PC-9 (cell line): ENCODE measurements at regions not wholly inside any gene's neighbourhood (a gene's known extent, or its start where the extent isn't known, plus 50 kb on each side); places are given as distances from the start of the nearest gene placed in this dataset.
A peak's percentile ranks its signal among the peaks of the same experiment; 100 is the strongest.
"Not testable (repeated sequence)": the region's sequence is repeated elsewhere in the genome, so short reads cannot be mapped to it uniquely, and the experiment has no call there.

Experiments used
- BruUV-seq: library from RNA; stranded (reverse); fragments of 400-500 nt; replicated peaks from 2 replicates; lab custom pipeline; 2021; lab: Mats Ljungman, UMichigan
- CTCF ChIA-PET: fragments of 300-600 bp; sonication (Branson Sonifier 250); formaldehyde crosslinking; loops from one replicate; lab custom pipeline; 2022; ENCODE audit warnings: antibody characterized with exemption; lab: Charles Lee
- POLR2A ChIA-PET: fragments of 300-600 bp; sonication (Branson Sonifier 250); formaldehyde crosslinking; loops from one replicate; lab custom pipeline; 2022; ENCODE audit warnings: antibody characterized with exemption; ENCODE audit not compliant: unreplicated experiment; lab: Charles Lee
- DNase-seq, 2 experiments: peaks; one replicate each; pipeline versions ENCODE4 v3.0.0 to v3.0.0-alpha.2; 2015 to 2022; ENCODE audit warnings: mixed read lengths in 1 of 2
- H2AFZ ChIP-seq: fragments of 200-600 bp; sonication (generic); 2 replicates; pipeline ENCODE4 v1.8.1; 2017; ENCODE audit warnings: antibody characterized with exemption
- H3F3A ChIP-seq: fragments of 200-600 bp; sonication (generic); 2 replicates; pipeline ENCODE4 v1.8.1; 2017; ENCODE audit warnings: antibody characterized with exemption, mild to moderate bottlenecking, low read depth; ENCODE audit not compliant: insufficient read depth
- H3K27ac ChIP-seq: fragments of 200-600 bp; sonication (generic); 2 replicates; pipeline ENCODE4 v1.6.1; 2016; ENCODE audit warnings: mixed run types
- H3K27me3 ChIP-seq: fragments of 200-600 bp; sonication (generic); 2 replicates; pipeline ENCODE4 v1.6.1; 2016; ENCODE audit warnings: low read depth, mixed run types; ENCODE audit not compliant: insufficient read depth
- H3K36me3 ChIP-seq: fragments of 200-600 bp; sonication (generic); 2 replicates; pipeline ENCODE4 v1.6.1; 2016; ENCODE audit warnings: low read depth, mixed run types
- H3K4me1 ChIP-seq: fragments of 200-600 bp; sonication (generic); replicated peaks from 2 replicates; pipeline ENCODE4 v1.6.1; 2016; ENCODE audit warnings: mixed run types; ENCODE audit not compliant: insufficient read depth
- H3K4me2 ChIP-seq: fragments of 200-600 bp; sonication (generic); 2 replicates; pipeline ENCODE4 v1.6.1; 2017; ENCODE audit warnings: mixed run types
- H3K4me3 ChIP-seq: fragments of 200-600 bp; sonication (generic); 2 replicates; pipeline ENCODE4 v1.6.1; 2016; ENCODE audit warnings: mixed run types
- H3K79me2 ChIP-seq: fragments of 200-600 bp; sonication (generic); 2 replicates; pipeline ENCODE4 v1.6.1; 2017; ENCODE audit warnings: low read depth, mixed run types
- H3K9me2 ChIP-seq: fragments of 200-600 bp; sonication (generic); 2 replicates; pipeline ENCODE4 v1.8.1; 2017; ENCODE audit warnings: mild to moderate bottlenecking; ENCODE audit not compliant: insufficient read depth
- H3K9me3 ChIP-seq: fragments of 200-600 bp; sonication (generic); 2 replicates; pipeline ENCODE4 v1.8.1; 2016; ENCODE audit warnings: low read depth; ENCODE audit not compliant: insufficient read depth
- H4K20me1 ChIP-seq: fragments of 200-600 bp; sonication (generic); 2 replicates; pipeline ENCODE4 v1.8.1; 2017; ENCODE audit not compliant: insufficient read depth
- EZH2 ChIP-seq: fragments of 200-600 bp; sonication (generic); IDR thresholded peaks from 2 replicates; pipeline ENCODE4 v1.8.0; 2017; ENCODE audit warnings: antibody characterized with exemption, low read depth
- intact Hi-C: fragments of 100-400 bp; cut with micrococcal nuclease; formaldehyde crosslinking; loops from one replicate; pipeline ENCODE4 v1.10.0; 2022; ENCODE audit not compliant: unreplicated experiment
- TF ChIP-seq, protein P1 (sequence below): fragments of 200-600 bp; sonication (generic); conservative IDR thresholded peaks from 2 replicates; pipeline ENCODE4 v1.6.1; 2017; ENCODE audit warnings: mixed run types, antibody characterized with exemption, mild to moderate bottlenecking, moderate library complexity

DNA sequence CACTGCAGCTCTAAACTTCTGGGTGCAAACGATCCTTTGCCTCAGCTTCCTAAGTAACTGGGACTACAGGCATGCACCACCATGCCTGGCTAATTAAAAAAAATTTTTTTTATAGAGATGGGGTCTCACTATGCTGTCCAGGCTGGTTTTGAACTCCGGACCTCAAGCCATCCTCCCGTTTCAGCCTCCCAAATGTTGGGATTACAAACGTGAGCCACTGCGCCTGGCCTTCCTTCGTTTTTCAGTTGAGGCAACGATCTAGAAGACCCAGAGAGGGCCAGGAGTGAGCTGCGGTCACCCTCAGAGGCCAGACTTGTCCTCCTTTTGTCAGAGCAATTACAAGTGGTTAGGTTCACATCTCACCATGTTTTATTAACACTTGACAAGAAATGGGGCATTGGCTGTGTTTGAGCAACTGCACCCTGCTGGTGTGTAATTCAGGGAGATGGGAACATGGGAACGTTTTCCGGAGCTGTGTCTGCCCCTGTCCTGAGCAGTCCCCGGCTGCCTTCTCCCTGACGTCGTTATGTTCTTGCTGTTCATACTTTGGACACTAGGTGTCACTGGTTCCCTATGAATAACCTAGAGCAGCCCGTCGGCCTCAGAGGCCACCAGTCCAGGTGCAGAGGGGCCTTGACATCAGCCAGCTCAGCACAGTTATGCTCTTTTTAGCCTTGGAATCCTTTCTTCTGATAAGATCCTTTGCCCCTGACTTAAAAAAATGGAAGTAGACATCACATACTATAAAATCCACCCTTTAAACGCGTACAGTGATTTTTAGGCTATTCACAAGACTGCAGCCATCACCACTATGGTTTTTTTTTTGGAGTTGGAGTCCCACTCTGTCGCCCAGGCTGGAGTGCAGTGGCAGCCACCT, 375.0 kb downstream of the TYW1 start:
- H3K27me3 ChIP-seq = peaks cover 29% of the 10 kb centered on the region
- no peaks in the 10 kb centered on the region for H3K9me2 ChIP-seq
- no peak overlapping the region for H3K27ac ChIP-seq
- intact Hi-C loops = no loop called here
- no peaks in the 10 kb centered on the region for H3K36me3 ChIP-seq
- BruUV-seq = no TSS peak
- no peaks in the 10 kb centered on the region for H4K20me1 ChIP-seq
- ChIA-PET POLR2A (no interaction called here), CTCF (no interaction called here)
- TF ChIP-seq EZH2 = no peak
- TF ChIP-seq, protein P1, sequence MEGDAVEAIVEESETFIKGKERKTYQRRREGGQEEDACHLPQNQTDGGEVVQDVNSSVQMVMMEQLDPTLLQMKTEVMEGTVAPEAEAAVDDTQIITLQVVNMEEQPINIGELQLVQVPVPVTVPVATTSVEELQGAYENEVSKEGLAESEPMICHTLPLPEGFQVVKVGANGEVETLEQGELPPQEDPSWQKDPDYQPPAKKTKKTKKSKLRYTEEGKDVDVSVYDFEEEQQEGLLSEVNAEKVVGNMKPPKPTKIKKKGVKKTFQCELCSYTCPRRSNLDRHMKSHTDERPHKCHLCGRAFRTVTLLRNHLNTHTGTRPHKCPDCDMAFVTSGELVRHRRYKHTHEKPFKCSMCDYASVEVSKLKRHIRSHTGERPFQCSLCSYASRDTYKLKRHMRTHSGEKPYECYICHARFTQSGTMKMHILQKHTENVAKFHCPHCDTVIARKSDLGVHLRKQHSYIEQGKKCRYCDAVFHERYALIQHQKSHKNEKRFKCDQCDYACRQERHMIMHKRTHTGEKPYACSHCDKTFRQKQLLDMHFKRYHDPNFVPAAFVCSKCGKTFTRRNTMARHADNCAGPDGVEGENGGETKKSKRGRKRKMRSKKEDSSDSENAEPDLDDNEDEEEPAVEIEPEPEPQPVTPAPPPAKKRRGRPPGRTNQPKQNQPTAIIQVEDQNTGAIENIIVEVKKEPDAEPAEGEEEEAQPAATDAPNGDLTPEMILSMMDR = peak; percentile 85
- H3K4me1 ChIP-seq = no peaks in the 10 kb centered on the region
- H3K4me3 ChIP-seq = no peak overlapping the region
- no peaks in the 10 kb centered on the region for H3K9me3 ChIP-seq
- H2AFZ ChIP-seq = no peak overlapping the region
- no peaks in the 10 kb centered on the region for H3F3A ChIP-seq
- DNase-seq = peak; percentile 41 to 60
- no peak overlapping the region for H3K4me2 ChIP-seq
- no peaks in the 10 kb centered on the region for H3K79me2 ChIP-seq

DNA sequence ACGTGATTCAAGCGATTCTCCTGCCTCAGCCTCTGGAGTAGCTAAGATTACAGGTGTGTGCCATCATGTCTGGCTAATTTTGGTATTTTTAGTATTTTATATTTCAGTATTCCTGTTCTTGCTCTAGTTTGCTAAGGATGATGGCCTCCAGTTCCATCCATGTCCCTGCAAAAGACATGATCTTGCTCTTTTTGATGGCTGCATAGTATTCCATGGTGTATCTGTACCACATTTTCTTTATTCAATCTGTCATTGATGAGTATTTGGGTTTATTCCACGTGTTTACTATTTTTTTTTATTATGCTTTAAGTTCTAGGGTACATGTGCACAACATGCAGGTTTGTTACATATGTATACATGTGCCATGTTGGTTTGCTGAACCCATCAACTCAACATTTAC, 376.8 kb downstream of the TYW1 start:
- H3K9me2 ChIP-seq, H3K36me3 ChIP-seq, H3K27ac ChIP-seq, H3K9me3 ChIP-seq, DNase-seq, H3K4me3 ChIP-seq, H4K20me1 ChIP-seq, CTCF ChIA-PET, H2AFZ ChIP-seq, BruUV-seq, H3K4me2 ChIP-seq, H3F3A ChIP-seq, POLR2A ChIA-PET, intact Hi-C loops, H3K79me2 ChIP-seq, H3K4me1 ChIP-seq: not testable (repeated sequence)
- H3K27me3 ChIP-seq = peaks cover 28% of the 10 kb centered on the region

DNA sequence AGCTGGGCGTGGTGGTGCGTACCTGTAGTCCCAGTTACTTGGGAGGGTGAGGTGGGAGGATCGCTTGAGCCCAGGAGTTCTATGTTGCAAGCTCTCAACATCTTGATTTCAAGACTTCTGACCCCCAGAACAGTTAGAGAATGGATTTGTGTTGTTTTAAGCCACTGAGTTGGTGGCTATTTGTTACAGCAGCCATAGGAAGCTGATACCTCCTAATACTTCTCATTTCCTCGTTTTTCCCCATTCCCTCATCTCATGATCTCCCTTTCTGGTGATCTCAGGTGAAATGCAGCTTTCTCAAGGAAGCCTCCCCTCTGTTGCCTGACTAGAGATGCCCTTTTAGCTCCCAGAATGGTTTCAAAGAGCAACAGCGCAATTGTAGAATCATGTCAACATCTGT, 378.8 kb downstream of the TYW1 start:
- no peak overlapping the region for H3K27ac ChIP-seq
- no peak overlapping the region for H2AFZ ChIP-seq
- H3K36me3 ChIP-seq = no peaks in the 10 kb centered on the region
- H3K4me3 ChIP-seq = no peak overlapping the region
- CTCF ChIA-PET = no interaction called here
- H4K20me1 ChIP-seq = no peaks in the 10 kb centered on the region
- H3F3A ChIP-seq = peaks cover 4% of the 10 kb centered on the region; the same call in 1 of the 2 replicates
- H3K4me2 ChIP-seq = no peak overlapping the region
- intact Hi-C loops = no loop called here
- POLR2A ChIA-PET = no interaction called here
- no peak for DNase-seq
- no peaks in the 10 kb centered on the region for H3K9me3 ChIP-seq
- H3K79me2 ChIP-seq = no peaks in the 10 kb centered on the region
- H3K4me1 ChIP-seq = no peaks in the 10 kb centered on the region
- BruUV-seq = no TSS peak
- TF ChIP-seq, protein P1 = no peak
- TF ChIP-seq EZH2 = no peak
- H3K27me3 ChIP-seq = peaks cover 15% of the 10 kb centered on the region; the same call in 1 of the 2 replicates
- H3K9me2 ChIP-seq = no peaks in the 10 kb centered on the region
